KMS-11 (cell line): ENCODE measurements at regions not wholly inside any gene's neighbourhood (a gene's known extent, or its start where the extent isn't known, plus 50 kb on each side); places are given as distances from the start of the nearest gene placed in this dataset.

Source experiments
- H2AFZ ChIP-seq: fragments of 200-600 bp; sonication (generic); 2 replicates; pipeline ENCODE4 v1.6.1; 2016; ENCODE audit warnings: antibody characterized with exemption, mixed run types, low read depth
- H3K27ac ChIP-seq: fragments of 200-600 bp; sonication (generic); 2 replicates; pipeline ENCODE4 v1.6.1; 2016; ENCODE audit warnings: mild to moderate bottlenecking, mixed run types
- H3K27me3 ChIP-seq: fragments of 200-600 bp; sonication (generic); 2 replicates; pipeline ENCODE4 v1.6.1; 2017; ENCODE audit warnings: mild to moderate bottlenecking, low read depth, mixed run types, moderate library complexity; ENCODE audit not compliant: insufficient read depth
- H3K36me3 ChIP-seq: fragments of 200-600 bp; sonication (generic); 2 replicates; pipeline ENCODE4 v1.6.1; 2017; ENCODE audit warnings: mild to moderate bottlenecking, mixed run types; ENCODE audit not compliant: insufficient read depth
- H3K4me1 ChIP-seq: fragments of 200-600 bp; sonication (generic); 2 replicates; pipeline ENCODE4 v1.6.1; 2016; ENCODE audit warnings: mild to moderate bottlenecking, low read depth, mixed run types; ENCODE audit not compliant: poor library complexity, severe bottlenecking
- H3K4me2 ChIP-seq: fragments of 200-600 bp; sonication (generic); 2 replicates; pipeline ENCODE4 v1.7.0; 2016; ENCODE audit warnings: mild to moderate bottlenecking, mixed run types
- H3K4me3 ChIP-seq: fragments of 200-600 bp; sonication (generic); IDR thresholded peaks from 2 replicates; pipeline ENCODE4 v1.6.1; 2017; ENCODE audit warnings: low read depth, low read length, mixed read lengths; ENCODE audit not compliant: insufficient read depth
- H3K79me2 ChIP-seq: fragments of 200-600 bp; sonication (generic); 2 replicates; pipeline ENCODE4 v1.6.1; 2016; ENCODE audit warnings: low read depth, mixed run types; ENCODE audit not compliant: insufficient read depth
- H3K9ac ChIP-seq: fragments of 200-600 bp; sonication (generic); 2 replicates; pipeline ENCODE4 v1.6.1; 2016; ENCODE audit warnings: mild to moderate bottlenecking, mixed run types
- H4K20me1 ChIP-seq: fragments of 200-600 bp; sonication (generic); 2 replicates; pipeline ENCODE4 v1.6.1; 2016; ENCODE audit warnings: mild to moderate bottlenecking, mixed run types; ENCODE audit not compliant: insufficient read depth
- CTCF ChIP-seq: fragments of 200-600 bp; sonication (generic); conservative IDR thresholded peaks from 2 replicates; pipeline ENCODE4 v1.6.1; 2017; ENCODE audit warnings: low read depth, mild to moderate bottlenecking, antibody characterized with exemption, low read length, moderate library complexity, mixed read lengths

- Histone ChIP-seq H3K4me2 (no peak overlapping the region), H3K9ac (no peak overlapping the region)
These were observed 901.6 kb upstream of the NDST4 start for GRCh38 chr4:116015062-116015461.

GRCh38 chr4:116010923-116011322 is 897.5 kb upstream of the NDST4 start:
- Histone ChIP-seq H3K9ac (no peak overlapping the region), H3K4me2 (no peak overlapping the region), H3K36me3 (no peaks in the 10 kb centered on the region), H4K20me1 (no peaks in the 10 kb centered on the region), H3K79me2 (no peaks in the 10 kb centered on the region), H2AFZ (no peak overlapping the region), H3K27me3 (no peaks in the 10 kb centered on the region), H3K4me1 (peaks cover 1% of the 10 kb centered on the region), H3K27ac (no peak overlapping the region), H3K4me3 (no peak overlapping the region)
- TF ChIP-seq CTCF: no peak

More at GRCh38 chr4:116015062-116015461, 901.6 kb upstream of the NDST4 start:
- Histone ChIP-seq H3K27ac (no peak overlapping the region), H2AFZ (no peak overlapping the region), H3K4me1 (peaks cover 3% of the 10 kb centered on the region), H3K4me3 (no peak overlapping the region), H3K79me2 (no peaks in the 10 kb centered on the region), H4K20me1 (no peaks in the 10 kb centered on the region), H3K27me3 (no peaks in the 10 kb centered on the region), H3K36me3 (no peaks in the 10 kb centered on the region)
- TF ChIP-seq CTCF: no peak

- peaks cover 18% of the 10 kb centered on the region for H3K4me1 ChIP-seq
- H3K4me3 ChIP-seq: no peak overlapping the region
- H2AFZ ChIP-seq: no peak overlapping the region
These were observed 892.3 kb upstream of the NDST4 start for GRCh38 chr4:116005806-116006088.

GRCh38 chr4:116005037-116005805 is 891.8 kb upstream of the NDST4 start:
- TF ChIP-seq CTCF: no peak
- Histone ChIP-seq H3K27ac (no peak overlapping the region; the same call in none of the 2 replicates), H3K4me3 (no peak overlapping the region), H3K27me3 (no peaks in the 10 kb centered on the region), H3K9ac (no peak overlapping the region), H3K4me2 (peak overlapping the region; percentile 47), H3K4me1 (peaks cover 18% of the 10 kb centered on the region), H3K79me2 (no peaks in the 10 kb centered on the region), H3K36me3 (no peaks in the 10 kb centered on the region), H4K20me1 (no peaks in the 10 kb centered on the region), H2AFZ (peak overlapping the region; percentile 8; the same call in 1 of the 2 replicates)

More at GRCh38 chr4:116005806-116006088, 892.3 kb upstream of the NDST4 start:
- H3K79me2 ChIP-seq: no peaks in the 10 kb centered on the region
- peak overlapping the region; percentile 47; the same call in 1 of the 2 replicates for H3K4me2 ChIP-seq
- H3K27ac ChIP-seq: no peak overlapping the region; the same call in 1 of the 2 replicates
- H3K9ac ChIP-seq: no peak overlapping the region
- H3K27me3 ChIP-seq: no peaks in the 10 kb centered on the region
- no peak for TF ChIP-seq CTCF
- H4K20me1 ChIP-seq: no peaks in the 10 kb centered on the region
- no peaks in the 10 kb centered on the region for H3K36me3 ChIP-seq
